Adrenal gland (tissue), 9 donors: ENCODE measurements at regions not wholly inside any gene's neighbourhood (a gene's known extent, or its start where the extent isn't known, plus 50 kb on each side); places are given as distances from the start of the nearest gene placed in this dataset.

Experiments
- DNase-seq, 7 donors: peaks; one replicate each; pipeline ENCODE4 v3.0.0-alpha.2; 2019 to 2020
- H3K27ac ChIP-seq, 5 donors: fragments of 200-600 bp; sonication (generic) in 4 of 5; 1 replicate in 3 of 5; 2 replicates in 2 of 5; pipeline versions ENCODE4 v1.5.1 to v1.8.0; 2016 to 2020; ENCODE audit warnings: mild to moderate bottlenecking in 1 of 5
- H3K27me3 ChIP-seq: fragments of 200-600 bp; 2 replicates; pipeline ENCODE4 v1.8.0; 2021
- H3K36me3 ChIP-seq, 2 donors: fragments of 200-600 bp; replicated peaks in 1 of 2; 1 replicate in 1 of 2; 2 replicates in 1 of 2; pipeline versions ENCODE4 v1.5.1 to v1.8.0; 2018 to 2022
- H3K4me1 ChIP-seq, 2 donors: fragments of 200-600 bp; replicated peaks in 1 of 2; 1 replicate in 1 of 2; 2 replicates in 1 of 2; pipeline versions ENCODE4 v1.5.1 to v1.8.0; 2018 to 2021
- H3K4me3 ChIP-seq, 4 donors: fragments of 200-600 bp; sonication (generic) in 3 of 4; one replicate each; pipeline ENCODE4 v1.5.1; 2016 to 2018
- H3K9me3 ChIP-seq, 3 donors: fragments of 200-600 bp; sonication (generic) in 1 of 3; replicated peaks in 1 of 3; 1 replicate in 2 of 3; 2 replicates in 1 of 3; pipeline versions ENCODE4 v1.5.1 to v1.8.0; 2016 to 2021
- POLR2A ChIP-seq, 2 donors: fragments of 450-650 bp; IDR thresholded peaks; one replicate each; pipeline ENCODE4 v1.6.1; 2017; ENCODE audit warnings: antibody characterized with exemption in 2 of 2, mild to moderate bottlenecking in 2 of 2, moderate library complexity in 1 of 2
- WGBS, 4 donors: extraction: QIAGEN DNeasy Blood & Tissue Kit in 2 of 4; methylation state at CpG; one replicate each; pipeline versions ENCODE4 v1.1.5 to v1.1.7; 2013 to 2017; 5-methylcytosine and 5-hydroxymethylcytosine counted together
- intact Hi-C, 2 donors: fragments of 100-400 bp; cut with DNase I; formaldehyde crosslinking; loops; one replicate each; pipeline versions ENCODE4 v1.14.1 to v1.15.0; 2022 to 2023
- TF ChIP-seq, protein P1 (sequence below), 6 experiments: fragments of 450-650 bp in 4 of 6; fragments of 200-600 bp in 2 of 6; sonication (generic) in 1 of 6; IDR thresholded peaks; 1 replicate in 5 of 6; 2 replicates in 1 of 6; pipeline versions ENCODE4 v1.5.1 to v1.8.0; 2016 to 2021; ENCODE audit warnings: antibody characterized with exemption in 6 of 6, mild to moderate bottlenecking in 2 of 6, moderate library complexity in 1 of 6
- donor health status: healthy with polysubstance abuse.
- donor health status: Bipolar disorder and iron deficiency.
- donor health status: DM: yes; HTN: yes; CAD: no.
- donor health status: DM: no; HTN: no; CAD: no.
- donor health status: DM: no; HTN: no; CAD: no.

- Histone ChIP-seq H3K27me3 (peaks cover 4% of the 10 kb centered on the region), H3K4me1 (no peaks in the 10 kb centered on the region), H3K36me3 (no peaks in the 10 kb centered on the region), H3K27ac (no peak overlapping the region), H3K9me3 (no peaks in the 10 kb centered on the region), H3K4me3 (no peak overlapping the region)
- TF ChIP-seq, protein P1, sequence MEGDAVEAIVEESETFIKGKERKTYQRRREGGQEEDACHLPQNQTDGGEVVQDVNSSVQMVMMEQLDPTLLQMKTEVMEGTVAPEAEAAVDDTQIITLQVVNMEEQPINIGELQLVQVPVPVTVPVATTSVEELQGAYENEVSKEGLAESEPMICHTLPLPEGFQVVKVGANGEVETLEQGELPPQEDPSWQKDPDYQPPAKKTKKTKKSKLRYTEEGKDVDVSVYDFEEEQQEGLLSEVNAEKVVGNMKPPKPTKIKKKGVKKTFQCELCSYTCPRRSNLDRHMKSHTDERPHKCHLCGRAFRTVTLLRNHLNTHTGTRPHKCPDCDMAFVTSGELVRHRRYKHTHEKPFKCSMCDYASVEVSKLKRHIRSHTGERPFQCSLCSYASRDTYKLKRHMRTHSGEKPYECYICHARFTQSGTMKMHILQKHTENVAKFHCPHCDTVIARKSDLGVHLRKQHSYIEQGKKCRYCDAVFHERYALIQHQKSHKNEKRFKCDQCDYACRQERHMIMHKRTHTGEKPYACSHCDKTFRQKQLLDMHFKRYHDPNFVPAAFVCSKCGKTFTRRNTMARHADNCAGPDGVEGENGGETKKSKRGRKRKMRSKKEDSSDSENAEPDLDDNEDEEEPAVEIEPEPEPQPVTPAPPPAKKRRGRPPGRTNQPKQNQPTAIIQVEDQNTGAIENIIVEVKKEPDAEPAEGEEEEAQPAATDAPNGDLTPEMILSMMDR (IDR thresholded peaks at IDR 0.05) = no peak
- no peak for TF ChIP-seq POLR2A (IDR thresholded peaks at IDR 0.05)
- intact Hi-C loops = no loop called here
- DNase-seq = no peak
- 85 to 94% (median 88%) methylated on average over 7 to 8 of the region's 8 CpGs for WGBS, 4 donors
Measured at GRCh38 chr17:77675411-77675810, 283.1 kb upstream of the TNRC6C start.

- no peaks in the 10 kb centered on the region for H3K9me3 ChIP-seq
- no peaks in the 10 kb centered on the region for H3K36me3 ChIP-seq
- 37 to 65% (median 53%) methylated on average over 5 of the region's 5 CpGs for WGBS, 4 donors
- TF ChIP-seq, protein P1 (IDR thresholded peaks at IDR 0.05) = no peak
- no peak for TF ChIP-seq POLR2A (IDR thresholded peaks at IDR 0.05)
- no peaks in the 10 kb centered on the region for H3K4me1 ChIP-seq
- H3K27ac ChIP-seq = no peak overlapping the region
- no peak overlapping the region for H3K4me3 ChIP-seq
- intact Hi-C loops = no loop called here
- DNase-seq = no peak
- peaks cover 4% of the 10 kb centered on the region for H3K27me3 ChIP-seq
Measured at GRCh38 chr17:77675816-77676215, 282.7 kb upstream of the TNRC6C start.

GRCh38 chr17:77676237-77676661 lies 282.3 kb upstream of the TNRC6C start:
- no peak overlapping the region for H3K4me3 ChIP-seq
- no peaks in the 10 kb centered on the region for H3K4me1 ChIP-seq
- no peaks in the 10 kb centered on the region for H3K9me3 ChIP-seq
- no peak for TF ChIP-seq POLR2A (IDR thresholded peaks at IDR 0.05)
- TF ChIP-seq, protein P1 (IDR thresholded peaks at IDR 0.05) = no peak
- intact Hi-C loops = no loop called here
- DNase-seq = no peak
- WGBS, 4 donors = 41 to 63% (median 46%) methylated on average over 20 to 23 of the region's 23 CpGs
- H3K27ac ChIP-seq = no peak overlapping the region
- no peaks in the 10 kb centered on the region for H3K36me3 ChIP-seq
- peaks cover 4% of the 10 kb centered on the region for H3K27me3 ChIP-seq

GRCh38 chr17:77677211-77677610 lies 281.3 kb upstream of the TNRC6C start:
- H3K9me3 ChIP-seq = no peaks in the 10 kb centered on the region
- 72 to 90% (median 83%) methylated on average over 4 of the region's 4 CpGs for WGBS, 4 donors
- H3K27ac ChIP-seq = no peak overlapping the region
- DNase-seq = no peak
- H3K4me1 ChIP-seq = no peaks in the 10 kb centered on the region
- H3K4me3 ChIP-seq = no peak overlapping the region
- H3K27me3 ChIP-seq = peaks cover 4% of the 10 kb centered on the region
- no peak for TF ChIP-seq POLR2A (IDR thresholded peaks at IDR 0.05)
- TF ChIP-seq, protein P1 (IDR thresholded peaks at IDR 0.05) = no peak
- no peaks in the 10 kb centered on the region for H3K36me3 ChIP-seq
- intact Hi-C loops = no loop called here
